ENCODE measurements at regions not wholly inside any gene's neighbourhood (a gene's known extent, or its start where the extent isn't known, plus 50 kb on each side); places are given as distances from the start of the nearest gene placed in this dataset.

- TF ChIP-seq, protein P1, sequence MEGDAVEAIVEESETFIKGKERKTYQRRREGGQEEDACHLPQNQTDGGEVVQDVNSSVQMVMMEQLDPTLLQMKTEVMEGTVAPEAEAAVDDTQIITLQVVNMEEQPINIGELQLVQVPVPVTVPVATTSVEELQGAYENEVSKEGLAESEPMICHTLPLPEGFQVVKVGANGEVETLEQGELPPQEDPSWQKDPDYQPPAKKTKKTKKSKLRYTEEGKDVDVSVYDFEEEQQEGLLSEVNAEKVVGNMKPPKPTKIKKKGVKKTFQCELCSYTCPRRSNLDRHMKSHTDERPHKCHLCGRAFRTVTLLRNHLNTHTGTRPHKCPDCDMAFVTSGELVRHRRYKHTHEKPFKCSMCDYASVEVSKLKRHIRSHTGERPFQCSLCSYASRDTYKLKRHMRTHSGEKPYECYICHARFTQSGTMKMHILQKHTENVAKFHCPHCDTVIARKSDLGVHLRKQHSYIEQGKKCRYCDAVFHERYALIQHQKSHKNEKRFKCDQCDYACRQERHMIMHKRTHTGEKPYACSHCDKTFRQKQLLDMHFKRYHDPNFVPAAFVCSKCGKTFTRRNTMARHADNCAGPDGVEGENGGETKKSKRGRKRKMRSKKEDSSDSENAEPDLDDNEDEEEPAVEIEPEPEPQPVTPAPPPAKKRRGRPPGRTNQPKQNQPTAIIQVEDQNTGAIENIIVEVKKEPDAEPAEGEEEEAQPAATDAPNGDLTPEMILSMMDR (IDR thresholded peaks at IDR 0.05; ENCODE audit: low read depth, low read length, missing control alignments), result no peak
- in situ Hi-C loops (cut with HindIII; ENCODE audit: low pct_ligation_motif_present, low sequenced_read_pairs), result no loop called here
- peak; percentile 16 for DNase-seq
- Histone ChIP-seq H3K36me3 (replicated peaks) (no peaks in the 10 kb centered on the region), H3K27ac (no peak overlapping the region), H3K27me3 (replicated peaks) (no peaks in the 10 kb centered on the region), H3K4me3 (ENCODE audit: low read depth, low read length) (no peak overlapping the region)
These were observed 162.7 kb downstream of the C9orf50 start for GRCh38 chr9:129458155-129458661.

DNA sequence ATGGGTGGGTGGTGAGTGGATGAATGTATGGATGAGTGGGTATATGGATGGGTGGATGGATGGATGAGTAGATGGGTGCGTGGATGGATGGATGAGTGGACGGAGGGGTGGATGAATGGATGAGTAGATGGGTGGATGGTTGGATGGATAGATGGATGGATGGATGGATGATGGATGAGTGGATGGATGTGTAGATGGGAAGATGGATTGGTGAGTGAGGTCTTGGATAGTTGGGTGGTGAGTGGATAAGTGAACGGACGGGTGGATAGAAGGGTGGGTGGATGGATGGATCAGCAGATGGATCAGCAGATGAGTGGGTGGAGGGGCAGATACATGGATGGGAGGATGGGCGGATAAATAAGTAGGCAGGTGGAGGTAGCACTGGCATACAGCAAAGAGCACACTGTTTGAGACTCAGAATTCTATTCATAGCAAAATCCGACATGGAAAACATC, 163.5 kb downstream of the C9orf50 start:
- TF ChIP-seq, protein P1 (IDR thresholded peaks at IDR 0.05; ENCODE audit: low read depth, low read length, missing control alignments), result no peak
- Histone ChIP-seq H3K27me3 (replicated peaks) (no peaks in the 10 kb centered on the region), H3K27ac (no peak overlapping the region), H3K36me3 (replicated peaks) (no peaks in the 10 kb centered on the region), H3K4me3 (ENCODE audit: low read depth, low read length) (no peak overlapping the region)
- in situ Hi-C loops (cut with HindIII; ENCODE audit: low pct_ligation_motif_present, low sequenced_read_pairs), result no loop called here
- DNase-seq, result no peak

DNA sequence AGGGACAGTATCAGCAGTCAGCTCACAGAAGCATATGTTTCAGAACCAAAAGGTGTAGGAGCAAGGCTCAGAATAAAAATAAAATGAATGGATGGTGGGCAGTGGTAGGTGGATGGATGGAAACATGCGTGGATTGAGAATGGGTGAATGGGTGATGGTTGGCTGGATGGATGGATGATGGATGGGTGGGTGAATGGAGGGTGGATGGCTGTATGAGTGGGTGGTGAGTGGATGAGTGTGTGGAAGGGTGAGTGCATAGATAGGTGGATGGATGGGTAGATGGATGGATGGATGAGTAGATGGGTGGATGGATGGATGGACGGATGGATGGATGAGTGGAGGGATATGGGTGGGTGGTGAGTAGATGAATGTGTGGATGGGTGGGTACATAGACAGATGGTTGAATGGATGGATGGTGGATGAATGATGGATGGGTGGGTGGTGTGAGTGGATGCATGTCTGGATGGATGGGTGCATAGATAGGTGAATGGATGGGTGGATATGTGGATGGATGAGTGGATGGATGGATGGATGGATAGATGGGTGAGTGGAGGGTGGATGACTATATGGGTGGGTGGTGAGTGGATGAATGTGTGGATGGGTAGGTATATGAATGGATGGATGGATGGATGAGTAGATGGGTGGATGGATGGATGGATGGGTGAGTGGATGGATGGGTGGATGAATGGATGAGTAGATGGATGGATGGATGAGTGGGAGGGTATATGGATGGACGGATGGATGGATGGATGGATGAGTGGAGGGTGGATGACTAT, 164.2 kb downstream of the C9orf50 start:
- TF ChIP-seq, protein P1 (IDR thresholded peaks at IDR 0.05; ENCODE audit: low read depth, low read length, missing control alignments), result no peak
- DNase-seq, result no peak
- Histone ChIP-seq H3K4me3 (ENCODE audit: low read depth, low read length) (no peak overlapping the region), H3K27ac (no peak overlapping the region), H3K27me3 (replicated peaks) (no peaks in the 10 kb centered on the region), H3K36me3 (replicated peaks) (no peaks in the 10 kb centered on the region)
- in situ Hi-C loops (cut with HindIII; ENCODE audit: low pct_ligation_motif_present, low sequenced_read_pairs), result no loop called here

GRCh38 chr9:129455151-129455995, 165.5 kb downstream of the C9orf50 start:
- Histone ChIP-seq H3K27ac (no peak overlapping the region), H3K36me3 (replicated peaks) (no peaks in the 10 kb centered on the region), H3K4me3 (ENCODE audit: low read depth, low read length) (no peak overlapping the region), H3K27me3 (replicated peaks) (no peaks in the 10 kb centered on the region)
- DNase-seq, result no peak
- in situ Hi-C loops (cut with HindIII; ENCODE audit: low pct_ligation_motif_present, low sequenced_read_pairs), result no loop called here
- TF ChIP-seq, protein P1 (IDR thresholded peaks at IDR 0.05; ENCODE audit: low read depth, low read length, missing control alignments), result no peak

GRCh38 chr9:129454467-129455067, 166.3 kb downstream of the C9orf50 start:
- no peak for DNase-seq
- H3K36me3 ChIP-seq (replicated peaks), result no peaks in the 10 kb centered on the region
- H3K4me3 ChIP-seq (ENCODE audit: low read depth, low read length), result no peak overlapping the region
- TF ChIP-seq, protein P1 (IDR thresholded peaks at IDR 0.05; ENCODE audit: low read depth, low read length, missing control alignments), result no peak
- no peaks in the 10 kb centered on the region for H3K27me3 ChIP-seq (replicated peaks)
- in situ Hi-C loops (cut with HindIII; ENCODE audit: low pct_ligation_motif_present, low sequenced_read_pairs), result no loop called here
- no peak overlapping the region for H3K27ac ChIP-seq

Measured in brain microvascular endothelial cell (primary cell).